ENCODE measurements at regions not wholly inside any gene's neighbourhood (a gene's known extent, or its start where the extent isn't known, plus 50 kb on each side); places are given as distances from the start of the nearest gene placed in this dataset.

DNA sequence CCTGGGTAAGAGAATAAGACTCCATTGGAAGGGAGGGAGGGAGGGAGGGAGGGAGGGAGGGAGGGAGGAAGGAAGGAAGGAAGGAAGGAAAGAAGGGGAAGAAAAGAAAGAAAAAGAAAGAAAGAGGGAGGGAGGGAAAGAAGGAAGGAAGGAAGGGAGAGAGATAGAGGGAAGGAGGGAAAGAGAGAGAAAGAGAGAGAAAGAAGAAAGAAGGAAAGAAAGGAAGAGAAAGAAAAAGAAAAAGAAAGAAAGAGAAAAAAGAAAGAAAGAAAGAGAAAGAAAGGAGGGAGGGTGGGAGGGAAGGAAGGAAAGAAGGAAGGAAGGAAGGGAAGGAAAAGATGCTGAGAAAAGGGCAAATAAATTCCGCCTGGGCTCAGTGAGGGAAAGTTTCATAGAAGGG is 74.7 kb upstream of the IFNAR2 start:
- no peak overlapping the region for H3K23ac ChIP-seq (ENCODE audit: insufficient read length, low read depth, low read length)
- H4K5ac ChIP-seq (ENCODE audit: insufficient read length, low read depth, low read length) = no peak overlapping the region
- H3K4me1 ChIP-seq (ENCODE audit: insufficient read depth, low read length) = 0 out of 2 replicates have a peak, but pooled peaks cover 3% of the 10 kb centered on the region
- no peaks in the 10 kb centered on the region for H3K27me3 ChIP-seq (ENCODE audit: insufficient read depth, low read length)
- no peak overlapping the region for H3K27ac ChIP-seq (ENCODE audit: insufficient read length, low read depth, low read length)
- H3K56ac ChIP-seq (ENCODE audit: insufficient read length, low read depth, low read length) = no peak overlapping the region
- no peak overlapping the region for H4K91ac ChIP-seq (ENCODE audit: insufficient read length, low read depth, low read length)
- Mint-ChIP-seq H3K4me1 (peaks cover 3 to 16% of the 10 kb centered on the region in 2 experiments; a peak in 3 of 4 replicates), H3K27ac (no peak overlapping the region), H3K9me3 (peaks cover 6 to 11% of the 10 kb centered on the region in 2 experiments; a peak in 4 of 5 replicates), H3K27me3 (ENCODE audit: low read depth) (peaks cover 10% of the 10 kb centered on the region), H3K36me3 (ENCODE audit: insufficient read depth in 1 of 3, low read depth in 3 of 3) (peaks cover 0 to 4% (median 0%) of the 10 kb centered on the region in 3 experiments; a peak in 1 of 7 replicates), H3K4me3 (no peak overlapping the region)
- no peak overlapping the region for H3K4ac ChIP-seq (ENCODE audit: low read depth, low read length)
- DNase-seq = no peak
- H2AK5ac ChIP-seq (ENCODE audit: insufficient read length, low read length) = no peak overlapping the region
- H3K79me2 ChIP-seq (ENCODE audit: insufficient read depth, low read length) = no peaks in the 10 kb centered on the region
- H4K20me1 ChIP-seq (ENCODE audit: control insufficient read depth, insufficient read depth, insufficient read length) = no peaks in the 10 kb centered on the region
- no peak overlapping the region for H4K8ac ChIP-seq (replicated peaks; ENCODE audit: insufficient read length, low read depth, low read length)
- no CpG with 5 or more reads among the region's 1 CpG for WGBS (ENCODE audit: extremely low coverage, insufficient read length, low lambda C conversion rate)
- no peak overlapping the region for H2AFZ ChIP-seq (ENCODE audit: low read length)
- no peak overlapping the region for H2BK12ac ChIP-seq (ENCODE audit: insufficient read length, low read depth, low read length)
- H2BK15ac ChIP-seq (ENCODE audit: low read depth, low read length) = no peak overlapping the region
- TF ChIP-seq, protein P1, sequence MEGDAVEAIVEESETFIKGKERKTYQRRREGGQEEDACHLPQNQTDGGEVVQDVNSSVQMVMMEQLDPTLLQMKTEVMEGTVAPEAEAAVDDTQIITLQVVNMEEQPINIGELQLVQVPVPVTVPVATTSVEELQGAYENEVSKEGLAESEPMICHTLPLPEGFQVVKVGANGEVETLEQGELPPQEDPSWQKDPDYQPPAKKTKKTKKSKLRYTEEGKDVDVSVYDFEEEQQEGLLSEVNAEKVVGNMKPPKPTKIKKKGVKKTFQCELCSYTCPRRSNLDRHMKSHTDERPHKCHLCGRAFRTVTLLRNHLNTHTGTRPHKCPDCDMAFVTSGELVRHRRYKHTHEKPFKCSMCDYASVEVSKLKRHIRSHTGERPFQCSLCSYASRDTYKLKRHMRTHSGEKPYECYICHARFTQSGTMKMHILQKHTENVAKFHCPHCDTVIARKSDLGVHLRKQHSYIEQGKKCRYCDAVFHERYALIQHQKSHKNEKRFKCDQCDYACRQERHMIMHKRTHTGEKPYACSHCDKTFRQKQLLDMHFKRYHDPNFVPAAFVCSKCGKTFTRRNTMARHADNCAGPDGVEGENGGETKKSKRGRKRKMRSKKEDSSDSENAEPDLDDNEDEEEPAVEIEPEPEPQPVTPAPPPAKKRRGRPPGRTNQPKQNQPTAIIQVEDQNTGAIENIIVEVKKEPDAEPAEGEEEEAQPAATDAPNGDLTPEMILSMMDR (conservative IDR thresholded peaks at IDR 0.05) = no peak
- H3K4me2 ChIP-seq (ENCODE audit: insufficient read depth, insufficient read length, low read length) = no peak overlapping the region
- no peak overlapping the region for H3K9ac ChIP-seq (ENCODE audit: extremely low read depth, insufficient read length, low read length)
- H3T11ph ChIP-seq (ENCODE audit: low read length) = no peak overlapping the region
- no peak overlapping the region for H2BK120ac ChIP-seq (ENCODE audit: low read depth, low read length, poor library complexity, severe bottlenecking)
- no peak overlapping the region for H3K14ac ChIP-seq (ENCODE audit: insufficient read depth, low read length)
- H2BK5ac ChIP-seq (ENCODE audit: insufficient read length, low read length) = no peak overlapping the region
- H3K9me3 ChIP-seq (ENCODE audit: control insufficient read depth, low read depth, low read length) = no peaks in the 10 kb centered on the region
- H3K79me1 ChIP-seq (ENCODE audit: insufficient read depth, low read depth, low read length, poor library complexity, severe bottlenecking) = no peaks in the 10 kb centered on the region
- H3K23me2 ChIP-seq (ENCODE audit: insufficient read length, low read depth, low read length, poor library complexity, severe bottlenecking) = no peaks in the 10 kb centered on the region
- H3K18ac ChIP-seq (ENCODE audit: insufficient read length, low read depth, low read length) = no peak overlapping the region
- no peak overlapping the region for H2BK20ac ChIP-seq (ENCODE audit: low read depth, low read length, poor library complexity, severe bottlenecking)

Data from H9 (cell line).